ENCODE measurements at regions not wholly inside any gene's neighbourhood (a gene's known extent, or its start where the extent isn't known, plus 50 kb on each side); places are given as distances from the start of the nearest gene placed in this dataset.

DNA sequence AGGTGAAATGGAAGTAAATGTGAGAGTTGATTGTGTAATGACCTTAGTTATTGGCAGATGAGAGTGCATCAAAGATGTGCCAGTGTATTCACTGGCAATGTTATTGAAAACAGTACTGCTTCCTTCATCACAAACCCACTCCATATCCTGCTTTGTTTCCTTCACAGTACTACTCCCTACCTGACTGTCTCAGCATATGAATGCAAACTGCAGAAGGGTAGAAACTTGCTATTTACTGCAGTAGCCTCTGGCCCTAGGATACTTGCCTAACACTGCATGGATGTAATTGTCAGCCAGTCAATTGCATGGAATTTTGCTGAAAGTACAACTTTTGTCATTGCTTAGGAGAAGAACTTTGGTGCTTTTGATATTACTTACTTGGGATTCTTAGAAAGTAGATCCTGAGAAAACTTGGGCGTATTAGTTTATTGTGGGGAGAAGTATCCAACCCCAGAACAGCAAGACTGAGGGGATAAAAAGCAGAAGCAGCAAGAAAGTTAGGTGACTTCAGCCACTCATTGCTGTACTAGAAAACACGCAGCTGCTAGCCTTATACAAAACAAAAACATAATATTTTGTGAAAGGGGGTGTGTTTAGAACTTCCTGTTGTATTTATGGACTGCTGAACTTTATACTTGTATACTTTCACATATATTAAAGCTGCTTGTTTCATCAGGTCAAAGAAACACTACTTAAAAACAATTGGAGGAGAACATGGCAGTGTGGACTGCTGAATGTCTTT lies 219.0 kb downstream of the CCNG2 start:
- H3K4me2 ChIP-seq (ENCODE audit: control insufficient read depth, insufficient read depth): no peak overlapping the region
- H4K20me1 ChIP-seq (ENCODE audit: control insufficient read depth, insufficient read depth): no peaks in the 10 kb centered on the region
- ChIA-PET POLR2A (no interaction called here), CTCF (interaction anchor here (0.9 to 1.9 kb wide), 2 partner anchors 16 to 225 kb away, joined by 3 to 9 read pairs; no protein-coding TSS in a partner anchor), SMC1A (ENCODE audit: uncharacterized antibody, unreplicated experiment) (interaction anchor here (0.9 kb wide), 1 partner anchor 225 kb away, joined by 3 read pairs; no protein-coding TSS in a partner anchor), RAD21 (ENCODE audit: unreplicated experiment) (no interaction called here)
- ATAC-seq (no peak), DNase-seq (ENCODE audit: low read depth, low spot score) (no peak), FAIRE-seq (no peak)
- BruUV-seq (replicated peaks): no TSS peak
- peaks cover 0 to 2% of the 10 kb centered on the region in 2 experiments; a peak in 1 of 4 replicates for H3K27me3 ChIP-seq (replicated peaks in 1 of 2; ENCODE audit: control insufficient read depth in 2 of 2, insufficient read depth in 2 of 2, low read length in 1 of 2)
- H3K4me1 ChIP-seq (ENCODE audit: control insufficient read depth, insufficient read depth, low read length): no peaks in the 10 kb centered on the region
- intact Hi-C loops (cut with micrococcal nuclease; ENCODE audit: unreplicated experiment): no loop called here
- no peak overlapping the region for H3K9ac ChIP-seq (ENCODE audit: control insufficient read depth, insufficient read depth, low read length)
- H3K9me3 ChIP-seq (replicated peaks; ENCODE audit: control insufficient read depth, insufficient read depth, low read length): no peaks in the 10 kb centered on the region
- no peaks in the 10 kb centered on the region for H3K36me3 ChIP-seq (ENCODE audit: control insufficient read depth in 2 of 2, insufficient read depth in 2 of 2, low read length in 1 of 2)
- no peak overlapping the region for H2AFZ ChIP-seq (ENCODE audit: control insufficient read depth, low read depth, low read length)
- H3K27ac ChIP-seq (ENCODE audit: control insufficient read depth, insufficient read depth): no peak overlapping the region
- no peaks in the 10 kb centered on the region for H3K79me2 ChIP-seq (ENCODE audit: control insufficient read depth, insufficient read depth, low read length)
- WGBS (ENCODE audit: insufficient coverage, insufficient replicate concordance, low lambda C conversion rate, missing lambda C conversion rate): 10% methylated on average over 2 of the region's 2 CpGs
- no peak overlapping the region for H3K4me3 ChIP-seq
- in situ Hi-C loops (cut with MboI): loop anchor here (10.0 kb wide), 1 partner anchor 249 kb away; no protein-coding TSS in a partner anchor
- TF ChIP-seq, protein P1, sequence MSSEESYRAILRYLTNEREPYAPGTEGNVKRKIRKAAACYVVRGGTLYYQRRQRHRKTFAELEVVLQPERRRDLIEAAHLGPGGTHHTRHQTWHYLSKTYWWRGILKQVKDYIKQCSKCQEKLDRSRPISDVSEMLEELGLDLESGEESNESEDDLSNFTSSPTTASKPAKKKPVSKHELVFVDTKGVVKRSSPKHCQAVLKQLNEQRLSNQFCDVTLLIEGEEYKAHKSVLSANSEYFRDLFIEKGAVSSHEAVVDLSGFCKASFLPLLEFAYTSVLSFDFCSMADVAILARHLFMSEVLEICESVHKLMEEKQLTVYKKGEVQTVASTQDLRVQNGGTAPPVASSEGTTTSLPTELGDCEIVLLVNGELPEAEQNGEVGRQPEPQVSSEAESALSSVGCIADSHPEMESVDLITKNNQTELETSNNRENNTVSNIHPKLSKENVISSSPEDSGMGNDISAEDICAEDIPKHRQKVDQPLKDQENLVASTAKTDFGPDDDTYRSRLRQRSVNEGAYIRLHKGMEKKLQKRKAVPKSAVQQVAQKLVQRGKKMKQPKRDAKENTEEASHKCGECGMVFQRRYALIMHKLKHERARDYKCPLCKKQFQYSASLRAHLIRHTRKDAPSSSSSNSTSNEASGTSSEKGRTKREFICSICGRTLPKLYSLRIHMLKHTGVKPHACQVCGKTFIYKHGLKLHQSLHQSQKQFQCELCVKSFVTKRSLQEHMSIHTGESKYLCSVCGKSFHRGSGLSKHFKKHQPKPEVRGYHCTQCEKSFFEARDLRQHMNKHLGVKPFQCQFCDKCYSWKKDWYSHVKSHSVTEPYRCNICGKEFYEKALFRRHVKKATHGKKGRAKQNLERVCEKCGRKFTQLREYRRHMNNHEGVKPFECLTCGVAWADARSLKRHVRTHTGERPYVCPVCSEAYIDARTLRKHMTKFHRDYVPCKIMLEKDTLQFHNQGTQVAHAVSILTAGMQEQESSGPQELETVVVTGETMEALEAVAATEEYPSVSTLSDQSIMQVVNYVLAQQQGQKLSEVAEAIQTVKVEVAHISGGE (CRISPR knock-in tag; IDR thresholded peaks at IDR 0.05): no peak
- TF ChIP-seq, protein P2, sequence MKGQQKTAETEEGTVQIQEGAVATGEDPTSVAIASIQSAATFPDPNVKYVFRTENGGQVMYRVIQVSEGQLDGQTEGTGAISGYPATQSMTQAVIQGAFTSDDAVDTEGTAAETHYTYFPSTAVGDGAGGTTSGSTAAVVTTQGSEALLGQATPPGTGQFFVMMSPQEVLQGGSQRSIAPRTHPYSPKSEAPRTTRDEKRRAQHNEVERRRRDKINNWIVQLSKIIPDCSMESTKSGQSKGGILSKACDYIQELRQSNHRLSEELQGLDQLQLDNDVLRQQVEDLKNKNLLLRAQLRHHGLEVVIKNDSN (IDR thresholded peaks at IDR 0.05; ENCODE audit: borderline replicate concordance, extremely low read length, insufficient read depth, low read depth, low read length): no peak
- TF ChIP-seq POLR2AphosphoS2 (IDR thresholded peaks at IDR 0.05; ENCODE audit: low read depth, low read length): no peak
- TF ChIP-seq PAX5 (IDR thresholded peaks at IDR 0.05; ENCODE audit: borderline replicate concordance, low read depth, low read length): no peak
- TF ChIP-seq, protein P3, sequence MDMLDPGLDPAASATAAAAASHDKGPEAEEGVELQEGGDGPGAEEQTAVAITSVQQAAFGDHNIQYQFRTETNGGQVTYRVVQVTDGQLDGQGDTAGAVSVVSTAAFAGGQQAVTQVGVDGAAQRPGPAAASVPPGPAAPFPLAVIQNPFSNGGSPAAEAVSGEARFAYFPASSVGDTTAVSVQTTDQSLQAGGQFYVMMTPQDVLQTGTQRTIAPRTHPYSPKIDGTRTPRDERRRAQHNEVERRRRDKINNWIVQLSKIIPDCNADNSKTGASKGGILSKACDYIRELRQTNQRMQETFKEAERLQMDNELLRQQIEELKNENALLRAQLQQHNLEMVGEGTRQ (IDR thresholded peaks at IDR 0.05; ENCODE audit: borderline replicate concordance, low read depth, low read length): no peak
- TF ChIP-seq, protein P4, sequence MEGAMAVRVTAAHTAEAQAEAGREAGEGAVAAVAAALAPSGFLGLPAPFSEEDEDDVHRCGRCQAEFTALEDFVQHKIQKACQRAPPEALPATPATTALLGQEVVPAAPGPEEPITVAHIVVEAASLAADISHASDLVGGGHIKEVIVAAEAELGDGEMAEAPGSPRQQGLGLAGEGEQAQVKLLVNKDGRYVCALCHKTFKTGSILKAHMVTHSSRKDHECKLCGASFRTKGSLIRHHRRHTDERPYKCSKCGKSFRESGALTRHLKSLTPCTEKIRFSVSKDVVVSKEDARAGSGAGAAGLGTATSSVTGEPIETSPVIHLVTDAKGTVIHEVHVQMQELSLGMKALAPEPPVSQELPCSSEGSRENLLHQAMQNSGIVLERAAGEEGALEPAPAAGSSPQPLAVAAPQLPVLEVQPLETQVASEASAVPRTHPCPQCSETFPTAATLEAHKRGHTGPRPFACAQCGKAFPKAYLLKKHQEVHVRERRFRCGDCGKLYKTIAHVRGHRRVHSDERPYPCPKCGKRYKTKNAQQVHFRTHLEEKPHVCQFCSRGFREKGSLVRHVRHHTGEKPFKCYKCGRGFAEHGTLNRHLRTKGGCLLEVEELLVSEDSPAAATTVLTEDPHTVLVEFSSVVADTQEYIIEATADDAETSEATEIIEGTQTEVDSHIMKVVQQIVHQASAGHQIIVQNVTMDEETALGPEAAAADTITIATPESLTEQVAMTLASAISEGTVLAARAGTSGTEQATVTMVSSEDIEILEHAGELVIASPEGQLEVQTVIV (IDR thresholded peaks at IDR 0.05; ENCODE audit: borderline replicate concordance, partially characterized antibody): no peak
- TF ChIP-seq, protein P5, sequence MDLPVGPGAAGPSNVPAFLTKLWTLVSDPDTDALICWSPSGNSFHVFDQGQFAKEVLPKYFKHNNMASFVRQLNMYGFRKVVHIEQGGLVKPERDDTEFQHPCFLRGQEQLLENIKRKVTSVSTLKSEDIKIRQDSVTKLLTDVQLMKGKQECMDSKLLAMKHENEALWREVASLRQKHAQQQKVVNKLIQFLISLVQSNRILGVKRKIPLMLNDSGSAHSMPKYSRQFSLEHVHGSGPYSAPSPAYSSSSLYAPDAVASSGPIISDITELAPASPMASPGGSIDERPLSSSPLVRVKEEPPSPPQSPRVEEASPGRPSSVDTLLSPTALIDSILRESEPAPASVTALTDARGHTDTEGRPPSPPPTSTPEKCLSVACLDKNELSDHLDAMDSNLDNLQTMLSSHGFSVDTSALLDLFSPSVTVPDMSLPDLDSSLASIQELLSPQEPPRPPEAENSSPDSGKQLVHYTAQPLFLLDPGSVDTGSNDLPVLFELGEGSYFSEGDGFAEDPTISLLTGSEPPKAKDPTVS (IDR thresholded peaks at IDR 0.05; ENCODE audit: low read depth, low read length): no peak
- no peak for TF ChIP-seq SMC3 (IDR thresholded peaks at IDR 0.05; ENCODE audit: borderline replicate concordance, low read length)
- TF ChIP-seq NRF1 (conservative IDR thresholded peaks at IDR 0.05; ENCODE audit: low read depth, low read length): no peak
- TF ChIP-seq, protein P6, sequence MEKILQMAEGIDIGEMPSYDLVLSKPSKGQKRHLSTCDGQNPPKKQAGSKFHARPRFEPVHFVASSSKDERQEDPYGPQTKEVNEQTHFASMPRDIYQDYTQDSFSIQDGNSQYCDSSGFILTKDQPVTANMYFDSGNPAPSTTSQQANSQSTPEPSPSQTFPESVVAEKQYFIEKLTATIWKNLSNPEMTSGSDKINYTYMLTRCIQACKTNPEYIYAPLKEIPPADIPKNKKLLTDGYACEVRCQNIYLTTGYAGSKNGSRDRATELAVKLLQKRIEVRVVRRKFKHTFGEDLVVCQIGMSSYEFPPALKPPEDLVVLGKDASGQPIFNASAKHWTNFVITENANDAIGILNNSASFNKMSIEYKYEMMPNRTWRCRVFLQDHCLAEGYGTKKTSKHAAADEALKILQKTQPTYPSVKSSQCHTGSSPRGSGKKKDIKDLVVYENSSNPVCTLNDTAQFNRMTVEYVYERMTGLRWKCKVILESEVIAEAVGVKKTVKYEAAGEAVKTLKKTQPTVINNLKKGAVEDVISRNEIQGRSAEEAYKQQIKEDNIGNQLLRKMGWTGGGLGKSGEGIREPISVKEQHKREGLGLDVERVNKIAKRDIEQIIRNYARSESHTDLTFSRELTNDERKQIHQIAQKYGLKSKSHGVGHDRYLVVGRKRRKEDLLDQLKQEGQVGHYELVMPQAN (conservative IDR thresholded peaks at IDR 0.05): no peak

Measured in GM12878 (cell line).